MG63 (cell line): ENCODE measurements at regions not wholly inside any gene's neighbourhood (a gene's known extent, or its start where the extent isn't known, plus 50 kb on each side); places are given as distances from the start of the nearest gene placed in this dataset.

Experiments
- DNase-seq: peaks from one replicate; pipeline ENCODE4 v3.0.0-alpha.2; 2020
- H3K27me3 ChIP-seq: fragments of 250-450 bp; sonication (Bioruptor Pico); 2 replicates; pipeline ENCODE4 v1.5.1; 2020; ENCODE audit warnings: mild to moderate bottlenecking, moderate library complexity
- H3K36me3 ChIP-seq: fragments of 250-450 bp; sonication (Bioruptor Pico); 2 replicates; pipeline ENCODE4 v1.5.1; 2020; ENCODE audit warnings: mild to moderate bottlenecking, moderate library complexity
- H3K4me3 ChIP-seq: fragments of 250-450 bp; sonication (Bioruptor Pico); 2 replicates; pipeline ENCODE4 v1.5.1; 2020; ENCODE audit warnings: mild to moderate bottlenecking, moderate library complexity
- H3K9me3 ChIP-seq: fragments of 250-450 bp; sonication (Bioruptor Pico); 2 replicates; pipeline ENCODE4 v1.5.1; 2020; ENCODE audit warnings: mild to moderate bottlenecking, moderate library complexity

DNA sequence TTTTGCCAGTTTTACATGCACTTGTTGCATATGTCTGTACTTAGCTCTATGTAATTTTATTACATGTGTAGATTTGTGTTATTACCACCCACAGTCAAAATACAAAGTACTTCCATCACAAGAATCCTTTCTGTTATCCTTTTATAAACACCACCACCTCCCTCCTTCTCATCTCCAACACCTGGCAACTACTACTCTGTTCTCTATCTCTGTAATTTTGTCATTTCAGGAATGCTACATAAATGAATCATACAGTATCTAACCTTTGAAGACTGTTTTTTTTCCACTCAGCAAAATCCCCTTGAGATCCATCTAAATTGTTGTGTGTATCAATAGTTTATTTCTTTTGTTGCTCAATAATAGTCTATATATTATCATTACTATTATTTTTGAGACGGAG is 64.5 kb upstream of the COP1 start:
- no peak for DNase-seq
- H3K9me3 ChIP-seq = no peaks in the 10 kb centered on the region
- no peaks in the 10 kb centered on the region for H3K36me3 ChIP-seq
- no peak overlapping the region for H3K4me3 ChIP-seq
- no peaks in the 10 kb centered on the region for H3K27me3 ChIP-seq
